Ovary (tissue), 7 donors: ENCODE measurements at regions not wholly inside any gene's neighbourhood (a gene's known extent, or its start where the extent isn't known, plus 50 kb on each side); places are given as distances from the start of the nearest gene placed in this dataset.
"Not testable (repeated sequence)": the region's sequence is repeated elsewhere in the genome, so short reads cannot be mapped to it uniquely, and the experiment has no call there.

Experiments
- DNase-seq, 5 donors: peaks; one replicate each; pipeline ENCODE4 v3.0.0-alpha.2; 2019 to 2020
- H3K27ac ChIP-seq, 2 donors: fragments of 200-600 bp; one replicate each; pipeline versions ENCODE4 v1.5.1 to v1.8.0; 2019 to 2022
- H3K27me3 ChIP-seq: fragments of 200-600 bp; one replicate; pipeline ENCODE4 v1.8.0; 2022
- H3K36me3 ChIP-seq: fragments of 200-600 bp; sonication (generic); one replicate; pipeline ENCODE4 v1.5.1; 2019
- H3K4me1 ChIP-seq: one replicate; pipeline ENCODE4 v1.8.1; 2013; ENCODE audit warnings: mild to moderate bottlenecking, moderate library complexity; ENCODE audit not compliant: insufficient read depth
- H3K4me3 ChIP-seq: fragments of 200-600 bp; sonication (generic); one replicate; pipeline ENCODE4 v1.5.1; 2017
- H3K9me3 ChIP-seq, 2 donors: fragments of 200-600 bp in 1 of 2; sonication (generic) in 1 of 2; one replicate each; pipeline versions ENCODE4 v1.5.1 to v1.8.1; 2013 to 2019; ENCODE audit warnings: mild to moderate bottlenecking in 1 of 2, moderate library complexity in 1 of 2
- CTCF ChIP-seq, 3 donors: fragments of 450-650 bp in 2 of 3; fragments of 200-600 bp in 1 of 3; IDR thresholded peaks; one replicate each; pipeline versions ENCODE4 v1.5.1 to v1.8.0; 2016 to 2022; ENCODE audit warnings: antibody characterized with exemption in 3 of 3, mild to moderate bottlenecking in 1 of 3
- EP300 ChIP-seq: sonication (generic); formaldehyde crosslinking; IDR thresholded peaks from one replicate; pipeline ENCODE4 v1.6.1; 2017; ENCODE audit warnings: antibody characterized with exemption
- POLR2A ChIP-seq: fragments of 450-650 bp; IDR thresholded peaks from one replicate; pipeline ENCODE4 v1.6.1; 2017; ENCODE audit warnings: antibody characterized with exemption, mild to moderate bottlenecking, moderate library complexity
- WGBS, 3 donors: extraction: QIAGEN DNeasy Blood & Tissue Kit in 1 of 3; methylation state at CpG; one replicate each; pipeline versions ENCODE4 v1.1.5 to v1.1.7; 2013 to 2017; 5-methylcytosine and 5-hydroxymethylcytosine counted together
- intact Hi-C, 4 donors: fragments of 100-400 bp; cut with DNase I; formaldehyde crosslinking; loops; one replicate each; pipeline versions ENCODE4 v1.11.0 to v1.15.1; 2022 to 2023
- donor health status: DM: no; HTN: no; CAD: no; lungs with moderate emphysema.
- donor health status: DM: no; HTN: no; CAD: no.
- donor health status: Bipolar disorder and iron deficiency.
- donor health status: DM: no; HTN: no; CAD: no.
- donor health status: DM: yes; HTN: yes; CAD: no.

- no peaks in the 10 kb centered on the region for H3K27me3 ChIP-seq
- no peak for DNase-seq
- intact Hi-C loops = no loop called here
- H3K4me3 ChIP-seq = no peak overlapping the region
- no peak for TF ChIP-seq EP300
- no peak for TF ChIP-seq CTCF (IDR thresholded peaks at IDR 0.05)
- TF ChIP-seq POLR2A = no peak
- no peaks in the 10 kb centered on the region for H3K36me3 ChIP-seq
- H3K9me3 ChIP-seq = no peaks in the 10 kb centered on the region
- no peaks in the 10 kb centered on the region for H3K4me1 ChIP-seq
- H3K27ac ChIP-seq = no peak overlapping the region
These were observed 112.6 kb downstream of the MDH1 start for GRCh38 chr2:63701406-63701805.

- H3K4me1 ChIP-seq, H3K27ac ChIP-seq, H3K36me3 ChIP-seq, H3K27me3 ChIP-seq, H3K9me3 ChIP-seq, H3K4me3 ChIP-seq, intact Hi-C loops, DNase-seq: not testable (repeated sequence)
- 90 to 95% (median 93%) methylated on average over 3 of the region's 3 CpGs for WGBS, 3 donors
These were observed 117.3 kb downstream of the MDH1 start for GRCh38 chr2:63706084-63706483.

GRCh38 chr2:63710732-63711131 is 122.0 kb downstream of the MDH1 start:
- no peak for DNase-seq
- H3K4me3 ChIP-seq = no peak overlapping the region
- no peaks in the 10 kb centered on the region for H3K9me3 ChIP-seq
- 95 to 97% (median 96%) methylated on average over 1 of the region's 1 CpG for WGBS, 3 donors
- intact Hi-C loops = no loop called here
- no peak for TF ChIP-seq POLR2A
- no peak for TF ChIP-seq CTCF (IDR thresholded peaks at IDR 0.05)
- no peak for TF ChIP-seq EP300
- H3K36me3 ChIP-seq = no peaks in the 10 kb centered on the region
- no peaks in the 10 kb centered on the region for H3K27me3 ChIP-seq
- H3K27ac ChIP-seq = no peak overlapping the region
- H3K4me1 ChIP-seq = no peaks in the 10 kb centered on the region

- no peak for DNase-seq
- WGBS, 3 donors = 81 to 90% (median 84%) methylated on average over 2 of the region's 2 CpGs
- H3K4me3 ChIP-seq = no peak overlapping the region
- H3K27me3 ChIP-seq = no peaks in the 10 kb centered on the region
- TF ChIP-seq CTCF (IDR thresholded peaks at IDR 0.05) = no peak
- H3K4me1 ChIP-seq = no peaks in the 10 kb centered on the region
- intact Hi-C loops = no loop called here
- no peaks in the 10 kb centered on the region for H3K36me3 ChIP-seq
- H3K27ac ChIP-seq = no peak overlapping the region
- H3K9me3 ChIP-seq = no peaks in the 10 kb centered on the region
These were observed 124.0 kb downstream of the MDH1 start for GRCh38 chr2:63712748-63713147.

GRCh38 chr2:63716146-63716545 is 125.5 kb upstream of the UGP2 start:
- H3K4me3 ChIP-seq = no peak overlapping the region
- 85 to 91% (median 87%) methylated on average over 2 of the region's 2 CpGs for WGBS, 3 donors
- no peak overlapping the region for H3K27ac ChIP-seq
- no peaks in the 10 kb centered on the region for H3K9me3 ChIP-seq
- intact Hi-C loops = no loop called here
- no peaks in the 10 kb centered on the region for H3K4me1 ChIP-seq
- DNase-seq = no peak
- no peaks in the 10 kb centered on the region for H3K27me3 ChIP-seq
- no peaks in the 10 kb centered on the region for H3K36me3 ChIP-seq
- TF ChIP-seq POLR2A (no peak), EP300 (no peak)

- H3K9me3 ChIP-seq = no peaks in the 10 kb centered on the region
- no peaks in the 10 kb centered on the region for H3K27me3 ChIP-seq
- no peak overlapping the region for H3K4me3 ChIP-seq
- 85 to 95% (median 86%) methylated on average over 1 of the region's 1 CpG for WGBS, 3 donors
- TF ChIP-seq EP300 = no peak
- no peak for TF ChIP-seq POLR2A
- no peak for TF ChIP-seq CTCF (IDR thresholded peaks at IDR 0.05)
- DNase-seq = no peak
- H3K4me1 ChIP-seq = no peaks in the 10 kb centered on the region
- H3K36me3 ChIP-seq = no peaks in the 10 kb centered on the region
- no peak overlapping the region for H3K27ac ChIP-seq
- intact Hi-C loops = no loop called here
These were observed 122.6 kb upstream of the UGP2 start for GRCh38 chr2:63719052-63719451.
